ENCODE measurements at regions not wholly inside any gene's neighbourhood (a gene's known extent, or its start where the extent isn't known, plus 50 kb on each side); places are given as distances from the start of the nearest gene placed in this dataset.

DNA sequence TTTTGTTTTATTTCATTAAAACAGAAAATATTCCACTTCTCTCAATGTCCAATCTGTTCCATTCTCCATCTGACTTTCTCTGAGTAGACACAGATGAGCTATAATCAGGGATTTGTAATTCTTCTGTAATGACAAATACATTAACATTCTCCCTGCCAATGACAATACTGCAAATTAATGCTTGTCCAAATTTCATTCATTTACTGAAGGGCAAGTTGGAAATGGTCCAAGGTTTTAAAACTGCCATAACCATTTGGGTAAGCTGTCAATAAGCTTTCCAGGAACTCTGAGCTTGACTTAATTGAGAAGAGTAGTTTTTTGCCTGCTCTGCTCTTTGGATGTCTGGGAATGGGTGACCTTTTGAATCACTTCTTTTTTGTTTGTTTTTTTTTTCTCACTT is 253.5 kb downstream of the DMRTA1 start:
- TF ChIP-seq, protein P1, sequence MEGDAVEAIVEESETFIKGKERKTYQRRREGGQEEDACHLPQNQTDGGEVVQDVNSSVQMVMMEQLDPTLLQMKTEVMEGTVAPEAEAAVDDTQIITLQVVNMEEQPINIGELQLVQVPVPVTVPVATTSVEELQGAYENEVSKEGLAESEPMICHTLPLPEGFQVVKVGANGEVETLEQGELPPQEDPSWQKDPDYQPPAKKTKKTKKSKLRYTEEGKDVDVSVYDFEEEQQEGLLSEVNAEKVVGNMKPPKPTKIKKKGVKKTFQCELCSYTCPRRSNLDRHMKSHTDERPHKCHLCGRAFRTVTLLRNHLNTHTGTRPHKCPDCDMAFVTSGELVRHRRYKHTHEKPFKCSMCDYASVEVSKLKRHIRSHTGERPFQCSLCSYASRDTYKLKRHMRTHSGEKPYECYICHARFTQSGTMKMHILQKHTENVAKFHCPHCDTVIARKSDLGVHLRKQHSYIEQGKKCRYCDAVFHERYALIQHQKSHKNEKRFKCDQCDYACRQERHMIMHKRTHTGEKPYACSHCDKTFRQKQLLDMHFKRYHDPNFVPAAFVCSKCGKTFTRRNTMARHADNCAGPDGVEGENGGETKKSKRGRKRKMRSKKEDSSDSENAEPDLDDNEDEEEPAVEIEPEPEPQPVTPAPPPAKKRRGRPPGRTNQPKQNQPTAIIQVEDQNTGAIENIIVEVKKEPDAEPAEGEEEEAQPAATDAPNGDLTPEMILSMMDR (IDR thresholded peaks at IDR 0.05; ENCODE audit: insufficient read depth, low read depth, low read length), result no peak
- CTCF ChIA-PET, result no interaction called here
- DNase-seq (ENCODE audit: low read depth), result no peak

DNA sequence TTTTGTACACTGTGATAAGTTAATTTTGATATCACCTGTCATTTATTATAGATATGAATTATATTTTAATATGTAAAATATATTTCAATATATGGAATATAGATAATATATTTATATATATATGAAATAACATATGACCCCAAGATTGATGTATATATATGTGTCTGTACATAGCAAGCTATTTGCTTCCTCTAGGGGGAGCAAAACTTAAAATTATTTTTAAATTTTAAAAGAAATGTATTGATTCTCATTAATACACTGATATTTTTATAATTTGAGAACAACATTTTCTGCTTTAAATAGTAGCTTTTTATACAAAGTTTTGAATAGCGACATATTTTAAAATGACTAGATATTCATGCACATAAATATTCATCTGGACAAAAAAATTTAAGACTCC is 272.0 kb downstream of the DMRTA1 start:
- no peak overlapping the region for H3K4me3 ChIP-seq (ENCODE audit: low read depth, low read length)
- POLR2A ChIA-PET, result no interaction called here
- H3K36me3 ChIP-seq (ENCODE audit: control insufficient read depth, insufficient read depth, low read length), result no peaks in the 10 kb centered on the region
- DNase-seq (ENCODE audit: low read depth), result no peak
- TF ChIP-seq, protein P1 (IDR thresholded peaks at IDR 0.05; ENCODE audit: insufficient read depth, low read depth, low read length), result no peak
- CTCF ChIA-PET, result interaction anchor here (0.7 to 1.0 kb wide), 2 partner anchors 10 to 21 kb away, joined by 3 read pairs; no protein-coding TSS in a partner anchor
- no peaks in the 10 kb centered on the region for H3K27me3 ChIP-seq (ENCODE audit: control insufficient read depth, insufficient read depth, low read length)

More for the DNA sequence above, 253.5 kb downstream of the DMRTA1 start:
- Histone ChIP-seq H3K36me3 (ENCODE audit: control insufficient read depth, insufficient read depth, low read length) (no peaks in the 10 kb centered on the region), H3K27me3 (ENCODE audit: control insufficient read depth, insufficient read depth, low read length) (no peaks in the 10 kb centered on the region), H3K4me3 (ENCODE audit: low read depth, low read length) (no peak overlapping the region)
- POLR2A ChIA-PET, result no interaction called here

DNA sequence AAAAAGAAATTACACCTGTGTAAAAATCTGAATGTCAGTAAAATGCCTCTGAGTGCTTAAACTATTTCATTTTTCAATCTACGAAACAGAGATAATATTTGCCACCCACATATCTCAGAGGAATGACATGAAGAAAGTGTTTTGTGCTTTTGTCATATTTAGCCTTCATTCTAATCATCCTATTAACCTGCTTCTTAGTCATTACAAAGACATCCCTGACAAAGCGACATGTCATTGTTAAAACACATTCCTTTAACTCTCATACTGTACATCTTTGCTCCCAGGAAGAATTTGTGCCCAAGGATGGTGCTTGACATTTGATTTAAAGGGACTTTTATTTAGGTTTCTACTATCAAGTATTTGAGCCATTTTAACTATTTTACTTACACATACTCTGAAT is 275.9 kb downstream of the DMRTA1 start:
- Histone ChIP-seq H3K27me3 (ENCODE audit: control insufficient read depth, insufficient read depth, low read length) (no peaks in the 10 kb centered on the region), H3K4me3 (ENCODE audit: low read depth, low read length) (no peak overlapping the region), H3K36me3 (ENCODE audit: control insufficient read depth, insufficient read depth, low read length) (no peaks in the 10 kb centered on the region)
- POLR2A ChIA-PET, result no interaction called here
- DNase-seq (ENCODE audit: low read depth), result no peak
- CTCF ChIA-PET, result no interaction called here
- TF ChIP-seq, protein P1 (IDR thresholded peaks at IDR 0.05; ENCODE audit: insufficient read depth, low read depth, low read length), result no peak

DNA sequence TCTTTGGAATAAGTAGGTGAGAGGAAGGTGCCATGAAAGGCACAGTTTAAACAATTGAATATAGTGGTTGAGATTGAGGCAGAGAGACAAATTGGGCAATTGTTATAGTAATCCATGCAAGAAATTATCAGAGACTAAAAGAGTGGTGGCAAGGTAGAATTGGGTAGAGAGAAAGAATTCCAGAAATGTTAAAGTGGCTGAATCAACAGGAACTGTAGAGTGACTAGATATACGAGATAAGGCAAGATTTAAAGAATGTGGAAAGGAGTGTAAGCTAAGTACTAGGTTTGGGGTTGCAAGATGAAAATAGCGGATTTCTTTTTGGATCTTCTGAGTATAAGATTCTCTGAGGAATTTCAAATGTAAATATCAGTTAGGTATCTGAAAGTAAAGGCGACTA is 285.2 kb downstream of the DMRTA1 start:
- CTCF ChIA-PET, result no interaction called here
- POLR2A ChIA-PET, result no interaction called here
- TF ChIP-seq, protein P1 (IDR thresholded peaks at IDR 0.05; ENCODE audit: insufficient read depth, low read depth, low read length), result no peak
- DNase-seq (ENCODE audit: low read depth), result no peak
- no peaks in the 10 kb centered on the region for H3K27me3 ChIP-seq (ENCODE audit: control insufficient read depth, insufficient read depth, low read length)
- no peaks in the 10 kb centered on the region for H3K36me3 ChIP-seq (ENCODE audit: control insufficient read depth, insufficient read depth, low read length)
- no peak overlapping the region for H3K4me3 ChIP-seq (ENCODE audit: low read depth, low read length)

DNA sequence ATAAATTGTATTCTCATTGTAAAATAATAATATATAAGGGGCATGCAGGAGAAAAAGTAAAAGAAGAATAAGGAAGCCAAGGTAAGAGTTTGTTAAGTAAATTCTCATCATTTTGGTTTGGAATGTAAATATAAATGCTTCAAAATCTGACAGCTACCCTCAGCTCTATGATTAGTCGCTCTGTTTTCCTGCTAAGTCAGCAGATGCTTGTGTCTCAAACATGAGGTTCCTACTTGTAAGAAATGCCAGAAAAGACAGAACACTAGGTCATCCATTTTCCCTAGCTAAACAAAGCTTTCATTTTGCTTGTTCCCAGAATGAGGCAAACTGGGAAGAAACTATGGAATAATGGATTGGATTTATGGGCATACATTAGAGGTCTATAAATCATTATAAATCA is 293.1 kb downstream of the DMRTA1 start:
- POLR2A ChIA-PET, result no interaction called here
- no peaks in the 10 kb centered on the region for H3K36me3 ChIP-seq (ENCODE audit: control insufficient read depth, insufficient read depth, low read length)
- CTCF ChIA-PET, result no interaction called here
- no peak overlapping the region for H3K4me3 ChIP-seq (ENCODE audit: low read depth, low read length)
- H3K27me3 ChIP-seq (ENCODE audit: control insufficient read depth, insufficient read depth, low read length), result no peaks in the 10 kb centered on the region
- TF ChIP-seq, protein P1 (IDR thresholded peaks at IDR 0.05; ENCODE audit: insufficient read depth, low read depth, low read length), result no peak
- no peak for DNase-seq (ENCODE audit: low read depth)
